SJSA1 (cell line): ENCODE measurements at regions not wholly inside any gene's neighbourhood (a gene's known extent, or its start where the extent isn't known, plus 50 kb on each side); places are given as distances from the start of the nearest gene placed in this dataset.
"Not testable (repeated sequence)": the region's sequence is repeated elsewhere in the genome, so short reads cannot be mapped to it uniquely, and the experiment has no call there.

ENCODE experiments used
- DNase-seq, 2 experiments: peaks; one replicate each; pipeline ENCODE4 v3.0.0-alpha.2; 2015 to 2020; ENCODE audit warnings: low spot score in 2 of 2, low read depth in 1 of 2
- H3K27ac ChIP-seq: fragments of 250-450 bp; sonication (Bioruptor Pico); 2 replicates; pipeline ENCODE4 v1.5.1; 2020; ENCODE audit warnings: mild to moderate bottlenecking, moderate library complexity
- H3K27me3 ChIP-seq: fragments of 250-450 bp; sonication (Bioruptor Pico); replicated peaks from 2 replicates; pipeline ENCODE4 v1.5.1; 2020; ENCODE audit warnings: mild to moderate bottlenecking, moderate library complexity
- H3K36me3 ChIP-seq: fragments of 250-450 bp; sonication (Bioruptor Pico); 2 replicates; pipeline ENCODE4 v1.5.1; 2020; ENCODE audit warnings: mild to moderate bottlenecking
- H3K4me1 ChIP-seq: fragments of 250-450 bp; sonication (Bioruptor Pico); replicated peaks from 2 replicates; pipeline ENCODE4 v1.6.1; 2021; ENCODE audit warnings: mild to moderate bottlenecking
- H3K4me3 ChIP-seq: fragments of 250-450 bp; sonication (Bioruptor Pico); 2 replicates; pipeline ENCODE4 v1.5.1; 2020; ENCODE audit warnings: mild to moderate bottlenecking
- H3K9me3 ChIP-seq: fragments of 250-450 bp; sonication (Bioruptor Pico); replicated peaks from 2 replicates; pipeline ENCODE4 v1.5.1; 2020; ENCODE audit warnings: mild to moderate bottlenecking

GRCh38 chr5:112600510-112600909 is 137.2 kb upstream of the APC start:
- H3K4me1 ChIP-seq, H3K36me3 ChIP-seq, H3K4me3 ChIP-seq, H3K27me3 ChIP-seq, DNase-seq, H3K9me3 ChIP-seq, H3K27ac ChIP-seq: not testable (repeated sequence)

GRCh38 chr5:112604732-112605630 is 132.7 kb upstream of the APC start:
- no peak for DNase-seq
- H3K9me3 ChIP-seq, result no peaks in the 10 kb centered on the region
- H3K27ac ChIP-seq, result no peak overlapping the region
- H3K4me1 ChIP-seq, result no peaks in the 10 kb centered on the region
- H3K36me3 ChIP-seq, result no peaks in the 10 kb centered on the region
- H3K4me3 ChIP-seq, result no peak overlapping the region
- no peaks in the 10 kb centered on the region for H3K27me3 ChIP-seq

- H3K27ac ChIP-seq, result no peak overlapping the region
- H3K4me1 ChIP-seq, result no peaks in the 10 kb centered on the region
- H3K9me3 ChIP-seq, result no peaks in the 10 kb centered on the region
- 0 out of 2 replicates have a peak, but pooled peaks cover 5% of the 10 kb centered on the region for H3K27me3 ChIP-seq
- no peaks in the 10 kb centered on the region for H3K36me3 ChIP-seq
- no peak for DNase-seq
- no peak overlapping the region for H3K4me3 ChIP-seq
These were observed 128.7 kb upstream of the APC start for GRCh38 chr5:112608975-112609374.

GRCh38 chr5:112612663-112613062 is 125.0 kb upstream of the APC start:
- no peaks in the 10 kb centered on the region for H3K9me3 ChIP-seq
- no peak overlapping the region for H3K27ac ChIP-seq
- no peak for DNase-seq
- 0 out of 2 replicates have a peak, but pooled peaks cover 5% of the 10 kb centered on the region for H3K27me3 ChIP-seq
- H3K36me3 ChIP-seq, result no peaks in the 10 kb centered on the region
- no peak overlapping the region for H3K4me3 ChIP-seq
- H3K4me1 ChIP-seq, result 0 out of 2 replicates have a peak, but pooled peaks cover 3% of the 10 kb centered on the region

GRCh38 chr5:112614285-112614684 is 123.4 kb upstream of the APC start:
- no peak overlapping the region for H3K4me3 ChIP-seq
- H3K27ac ChIP-seq, result no peak overlapping the region
- H3K9me3 ChIP-seq, result no peaks in the 10 kb centered on the region

GRCh38 chr5:112614986-112615385 is 122.7 kb upstream of the APC start:
- H3K27ac ChIP-seq, result no peak overlapping the region
- 0 out of 2 replicates have a peak, but pooled peaks cover 3% of the 10 kb centered on the region for H3K4me1 ChIP-seq
- H3K36me3 ChIP-seq, result no peaks in the 10 kb centered on the region
- H3K27me3 ChIP-seq, result 0 out of 2 replicates have a peak, but pooled peaks cover 5% of the 10 kb centered on the region
- no peak for DNase-seq
- H3K9me3 ChIP-seq, result no peaks in the 10 kb centered on the region
- no peak overlapping the region for H3K4me3 ChIP-seq

More at GRCh38 chr5:112614285-112614684, 123.4 kb upstream of the APC start:
- DNase-seq, result no peak
- Histone ChIP-seq H3K4me1 (0 out of 2 replicates have a peak, but pooled peaks cover 3% of the 10 kb centered on the region), H3K27me3 (0 out of 2 replicates have a peak, but pooled peaks cover 5% of the 10 kb centered on the region), H3K36me3 (no peaks in the 10 kb centered on the region)

GRCh38 chr5:112616812-112617547 is 120.7 kb upstream of the APC start:
- DNase-seq, result no peak
- H3K36me3 ChIP-seq, result no peaks in the 10 kb centered on the region
- no peak overlapping the region for H3K27ac ChIP-seq
- H3K4me3 ChIP-seq, result no peak overlapping the region
- 0 out of 2 replicates have a peak, but pooled peaks cover 8% of the 10 kb centered on the region for H3K27me3 ChIP-seq
- 0 out of 2 replicates have a peak, but pooled peaks cover 3% of the 10 kb centered on the region for H3K4me1 ChIP-seq
- no peaks in the 10 kb centered on the region for H3K9me3 ChIP-seq

- Histone ChIP-seq H3K9me3 (no peaks in the 10 kb centered on the region; the same call in 1 of the 2 replicates), H3K27me3 (peaks cover 17% of the 10 kb centered on the region; the same call in 1 of the 2 replicates), H3K27ac (no peak overlapping the region), H3K4me3 (no peak overlapping the region), H3K4me1 (no peaks in the 10 kb centered on the region), H3K36me3 (no peaks in the 10 kb centered on the region)
- DNase-seq, result no peak
These were observed 112.4 kb upstream of the APC start for GRCh38 chr5:112625246-112625645.

GRCh38 chr5:112625689-112626438 is 111.8 kb upstream of the APC start:
- H3K4me1 ChIP-seq, result no peaks in the 10 kb centered on the region
- no peak for DNase-seq
- no peak overlapping the region for H3K27ac ChIP-seq
- no peaks in the 10 kb centered on the region for H3K36me3 ChIP-seq
- H3K4me3 ChIP-seq, result no peak overlapping the region
- H3K27me3 ChIP-seq, result peaks cover 17% of the 10 kb centered on the region; the same call in 1 of the 2 replicates
- H3K9me3 ChIP-seq, result no peaks in the 10 kb centered on the region; the same call in 1 of the 2 replicates

GRCh38 chr5:112626715-112627114 is 111.0 kb upstream of the APC start:
- no peak for DNase-seq
- no peak overlapping the region for H3K4me3 ChIP-seq
- H3K9me3 ChIP-seq, result no peaks in the 10 kb centered on the region; the same call in 1 of the 2 replicates
- no peaks in the 10 kb centered on the region for H3K36me3 ChIP-seq
- H3K4me1 ChIP-seq, result no peaks in the 10 kb centered on the region
- peaks cover 14% of the 10 kb centered on the region; the same call in 1 of the 2 replicates for H3K27me3 ChIP-seq
- H3K27ac ChIP-seq, result no peak overlapping the region

- no peaks in the 10 kb centered on the region for H3K4me1 ChIP-seq
- no peak overlapping the region for H3K27ac ChIP-seq
- H3K9me3 ChIP-seq, result no peaks in the 10 kb centered on the region; the same call in 1 of the 2 replicates
- peaks cover 14% of the 10 kb centered on the region; the same call in 1 of the 2 replicates for H3K27me3 ChIP-seq
- no peak overlapping the region for H3K4me3 ChIP-seq
- no peak for DNase-seq
- H3K36me3 ChIP-seq, result no peaks in the 10 kb centered on the region
These were observed 109.3 kb upstream of the APC start for GRCh38 chr5:112628214-112628980.

- no peak for DNase-seq
- H3K27me3 ChIP-seq, result peaks cover 9% of the 10 kb centered on the region; the same call in 1 of the 2 replicates
- no peak overlapping the region for H3K27ac ChIP-seq
- H3K4me1 ChIP-seq, result no peaks in the 10 kb centered on the region
- H3K9me3 ChIP-seq, result no peaks in the 10 kb centered on the region; the same call in 1 of the 2 replicates
- no peak overlapping the region for H3K4me3 ChIP-seq
- H3K36me3 ChIP-seq, result no peaks in the 10 kb centered on the region
These were observed 107.3 kb upstream of the APC start for GRCh38 chr5:112630246-112631009.
